Choroid plexus epithelial cell (primary cell): ENCODE measurements at regions not wholly inside any gene's neighbourhood (a gene's known extent, or its start where the extent isn't known, plus 50 kb on each side); places are given as distances from the start of the nearest gene placed in this dataset.
A peak's percentile ranks its signal among the peaks of the same experiment; 100 is the strongest.

Experiments
- DNase-seq: peaks from one replicate; pipeline ENCODE4 v3.0.0-alpha.2; 2010; ENCODE audit warnings: low read depth
- H3K4me3 ChIP-seq: 2 replicates; pipeline ENCODE4 v1.5.1; 2011; ENCODE audit warnings: low read depth, mild to moderate bottlenecking, control low read depth, low read length, moderate library complexity
- CTCF ChIP-seq: conservative IDR thresholded peaks from 2 replicates; pipeline ENCODE4 v1.5.1; 2011; ENCODE audit warnings: low read depth, mild to moderate bottlenecking, control low read depth, inconsistent platforms, low read length, moderate library complexity

- no peak overlapping the region for H3K4me3 ChIP-seq
- no peak for TF ChIP-seq CTCF
- peak; percentile 89 for DNase-seq
Observed at GRCh38 chr4:114281164-114281960, 301.9 kb upstream of the ARSJ start.

GRCh38 chr4:114282937-114283336 is 303.5 kb upstream of the ARSJ start:
- H3K4me3 ChIP-seq: no peak overlapping the region
- TF ChIP-seq CTCF: no peak
- DNase-seq: no peak

GRCh38 chr4:114284629-114285028 is 305.2 kb upstream of the ARSJ start:
- TF ChIP-seq CTCF: no peak
- H3K4me3 ChIP-seq: no peak overlapping the region
- no peak for DNase-seq

- no peak overlapping the region for H3K4me3 ChIP-seq
- TF ChIP-seq CTCF: no peak
- DNase-seq: no peak
Observed at GRCh38 chr4:114286262-114286810, 306.9 kb upstream of the ARSJ start.

- DNase-seq: no peak
- TF ChIP-seq CTCF: no peak
- H3K4me3 ChIP-seq: no peak overlapping the region
Observed at GRCh38 chr4:114287079-114287696, 307.7 kb upstream of the ARSJ start.

GRCh38 chr4:114296126-114296525 is 302.5 kb upstream of the UGT8 start:
- DNase-seq: no peak
- H3K4me3 ChIP-seq: no peak overlapping the region
- no peak for TF ChIP-seq CTCF
